ENCODE measurements at regions not wholly inside any gene's neighbourhood (a gene's known extent, or its start where the extent isn't known, plus 50 kb on each side); places are given as distances from the start of the nearest gene placed in this dataset.

DNA sequence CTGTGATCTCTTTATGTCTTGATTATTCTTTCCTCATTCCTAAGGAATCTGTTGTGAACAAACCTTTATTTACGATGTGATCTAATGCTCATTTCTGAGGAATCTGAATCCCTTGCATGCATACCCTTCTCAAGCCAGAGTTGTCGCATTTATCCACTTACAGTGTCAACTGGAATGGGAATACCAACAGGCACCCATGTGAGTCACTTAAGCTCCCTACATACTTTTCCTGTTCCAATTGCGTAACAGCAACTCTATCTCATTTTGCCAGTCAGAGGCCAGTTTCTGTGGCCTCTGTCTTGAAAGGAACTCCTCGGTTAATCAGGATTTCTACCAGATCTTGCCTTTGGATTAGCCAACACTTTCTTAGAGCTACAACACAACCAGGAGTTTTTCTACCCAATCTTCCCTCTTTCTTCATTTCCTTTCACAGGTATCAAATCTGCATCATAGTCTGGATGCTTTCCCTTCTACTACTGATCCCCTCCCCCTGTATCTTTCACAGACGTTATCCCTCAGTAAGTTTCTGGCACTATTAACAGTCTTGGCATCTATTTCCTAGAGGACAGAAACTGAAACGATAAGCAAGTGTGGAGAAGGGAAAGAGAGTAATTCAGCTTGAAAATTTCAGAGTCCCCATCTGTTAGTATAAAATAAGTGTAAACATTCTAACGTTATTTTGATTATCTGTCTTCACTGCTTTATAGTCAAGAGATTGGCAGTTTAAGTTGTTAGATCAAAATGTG lies 66.8 kb upstream of the BCHE start:
- no peaks in the 10 kb centered on the region; the same call in 1 of the 2 replicates for H3K9me2 ChIP-seq (replicated peaks; ENCODE audit: control insufficient read depth, low read length)
- H3K27me3 ChIP-seq (ENCODE audit: control insufficient read depth, low read length), result no peaks in the 10 kb centered on the region
- TF ChIP-seq, protein P1, sequence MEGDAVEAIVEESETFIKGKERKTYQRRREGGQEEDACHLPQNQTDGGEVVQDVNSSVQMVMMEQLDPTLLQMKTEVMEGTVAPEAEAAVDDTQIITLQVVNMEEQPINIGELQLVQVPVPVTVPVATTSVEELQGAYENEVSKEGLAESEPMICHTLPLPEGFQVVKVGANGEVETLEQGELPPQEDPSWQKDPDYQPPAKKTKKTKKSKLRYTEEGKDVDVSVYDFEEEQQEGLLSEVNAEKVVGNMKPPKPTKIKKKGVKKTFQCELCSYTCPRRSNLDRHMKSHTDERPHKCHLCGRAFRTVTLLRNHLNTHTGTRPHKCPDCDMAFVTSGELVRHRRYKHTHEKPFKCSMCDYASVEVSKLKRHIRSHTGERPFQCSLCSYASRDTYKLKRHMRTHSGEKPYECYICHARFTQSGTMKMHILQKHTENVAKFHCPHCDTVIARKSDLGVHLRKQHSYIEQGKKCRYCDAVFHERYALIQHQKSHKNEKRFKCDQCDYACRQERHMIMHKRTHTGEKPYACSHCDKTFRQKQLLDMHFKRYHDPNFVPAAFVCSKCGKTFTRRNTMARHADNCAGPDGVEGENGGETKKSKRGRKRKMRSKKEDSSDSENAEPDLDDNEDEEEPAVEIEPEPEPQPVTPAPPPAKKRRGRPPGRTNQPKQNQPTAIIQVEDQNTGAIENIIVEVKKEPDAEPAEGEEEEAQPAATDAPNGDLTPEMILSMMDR (IDR thresholded peaks at IDR 0.05; ENCODE audit: low read depth, low read length, poor library complexity, severe bottlenecking), result no peak
- TF ChIP-seq EZH2phosphoT487 (IDR thresholded peaks at IDR 0.05; ENCODE audit: borderline replicate concordance, low read length), result no peak
- H3K36me3 ChIP-seq (ENCODE audit: control insufficient read depth, low read length), result no peaks in the 10 kb centered on the region
- no peak overlapping the region for H3K4me3 ChIP-seq (ENCODE audit: low read length)
- H3K4me1 ChIP-seq (ENCODE audit: control insufficient read depth, low read length), result no peaks in the 10 kb centered on the region
- H4K20me1 ChIP-seq (ENCODE audit: control insufficient read depth, insufficient read depth, low read depth, low read length), result no peaks in the 10 kb centered on the region
- no peak overlapping the region for H3K27ac ChIP-seq (ENCODE audit: low read depth, low read length)
- H3F3A ChIP-seq (ENCODE audit: control insufficient read depth, insufficient read depth), result no peaks in the 10 kb centered on the region
- H3K4me2 ChIP-seq (ENCODE audit: low read length), result no peak overlapping the region
- no peaks in the 10 kb centered on the region for H3K9me3 ChIP-seq (ENCODE audit: control insufficient read depth, insufficient read depth, low read length)
- H3K79me2 ChIP-seq (ENCODE audit: control insufficient read depth, low read length), result no peaks in the 10 kb centered on the region

DNA sequence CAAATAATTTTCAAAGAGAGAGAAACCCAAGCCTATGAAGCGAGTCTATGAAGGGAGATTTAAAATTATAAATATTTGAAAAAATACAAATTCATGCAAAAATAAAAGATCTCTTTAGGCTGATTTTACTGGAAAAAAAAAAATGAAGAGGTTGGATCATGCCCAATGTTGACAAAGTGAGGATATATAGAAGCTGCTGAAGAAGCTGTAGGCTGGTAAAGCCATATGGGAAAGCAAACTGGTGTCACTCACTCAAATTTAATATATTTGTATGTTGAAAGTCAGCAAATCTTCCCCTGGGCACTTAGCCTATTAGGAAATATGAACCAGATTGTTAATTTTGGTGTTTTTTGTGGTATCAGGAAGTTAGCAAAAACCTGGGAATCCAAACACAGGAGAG lies 61.8 kb upstream of the BCHE start:
- H4K20me1 ChIP-seq (ENCODE audit: control insufficient read depth, insufficient read depth, low read depth, low read length), result no peaks in the 10 kb centered on the region
- no peaks in the 10 kb centered on the region for H3F3A ChIP-seq (ENCODE audit: control insufficient read depth, insufficient read depth)
- no peaks in the 10 kb centered on the region for H3K4me1 ChIP-seq (ENCODE audit: control insufficient read depth, low read length)
- TF ChIP-seq, protein P1 (IDR thresholded peaks at IDR 0.05; ENCODE audit: low read depth, low read length, poor library complexity, severe bottlenecking), result no peak
- TF ChIP-seq EZH2phosphoT487 (IDR thresholded peaks at IDR 0.05; ENCODE audit: borderline replicate concordance, low read length), result no peak
- no peaks in the 10 kb centered on the region for H3K27me3 ChIP-seq (ENCODE audit: control insufficient read depth, low read length)
- H3K36me3 ChIP-seq (ENCODE audit: control insufficient read depth, low read length), result no peaks in the 10 kb centered on the region
- H3K4me3 ChIP-seq (ENCODE audit: low read length), result no peak overlapping the region
- H3K9me2 ChIP-seq (replicated peaks; ENCODE audit: control insufficient read depth, low read length), result no peaks in the 10 kb centered on the region
- no peaks in the 10 kb centered on the region for H3K79me2 ChIP-seq (ENCODE audit: control insufficient read depth, low read length)
- no peak overlapping the region for H3K27ac ChIP-seq (ENCODE audit: low read depth, low read length)
- H3K9me3 ChIP-seq (ENCODE audit: control insufficient read depth, insufficient read depth, low read length), result no peaks in the 10 kb centered on the region
- no peak overlapping the region for H3K4me2 ChIP-seq (ENCODE audit: low read length)

DNA sequence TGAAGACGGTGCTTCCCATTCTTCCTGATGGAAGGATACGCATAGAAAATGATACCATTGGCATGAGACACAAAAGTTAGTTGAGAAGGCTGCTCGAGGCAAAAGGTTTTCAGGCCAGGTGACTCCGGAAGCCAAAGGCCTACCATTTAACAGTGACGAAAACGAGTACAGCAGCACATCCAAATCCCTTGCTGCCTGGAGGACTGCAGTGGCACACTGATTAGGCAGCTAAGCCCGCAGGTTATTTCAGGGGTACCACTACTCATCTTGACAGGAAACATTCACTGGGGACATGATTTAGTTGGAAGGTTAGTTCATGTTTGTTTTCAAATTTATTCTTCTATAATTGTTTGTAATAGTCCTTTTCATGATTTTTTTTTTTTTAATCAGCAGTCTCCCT lies 59.9 kb upstream of the BCHE start:
- no peak overlapping the region for H3K4me3 ChIP-seq (ENCODE audit: low read length)
- no peaks in the 10 kb centered on the region for H3K79me2 ChIP-seq (ENCODE audit: control insufficient read depth, low read length)
- H3K27ac ChIP-seq (ENCODE audit: low read depth, low read length), result no peak overlapping the region
- no peak for TF ChIP-seq EZH2phosphoT487 (IDR thresholded peaks at IDR 0.05; ENCODE audit: borderline replicate concordance, low read length)
- TF ChIP-seq, protein P1 (IDR thresholded peaks at IDR 0.05; ENCODE audit: low read depth, low read length, poor library complexity, severe bottlenecking), result no peak
- H3K4me1 ChIP-seq (ENCODE audit: control insufficient read depth, low read length), result no peaks in the 10 kb centered on the region
- no peaks in the 10 kb centered on the region for H3F3A ChIP-seq (ENCODE audit: control insufficient read depth, insufficient read depth)
- no peaks in the 10 kb centered on the region for H3K27me3 ChIP-seq (ENCODE audit: control insufficient read depth, low read length)
- no peaks in the 10 kb centered on the region for H3K36me3 ChIP-seq (ENCODE audit: control insufficient read depth, low read length)
- H3K4me2 ChIP-seq (ENCODE audit: low read length), result no peak overlapping the region
- H3K9me2 ChIP-seq (replicated peaks; ENCODE audit: control insufficient read depth, low read length), result no peaks in the 10 kb centered on the region
- no peaks in the 10 kb centered on the region for H4K20me1 ChIP-seq (ENCODE audit: control insufficient read depth, insufficient read depth, low read depth, low read length)
- H3K9me3 ChIP-seq (ENCODE audit: control insufficient read depth, insufficient read depth, low read length), result no peaks in the 10 kb centered on the region
